ENCODE measurements at regions not wholly inside any gene's neighbourhood (a gene's known extent, or its start where the extent isn't known, plus 50 kb on each side); places are given as distances from the start of the nearest gene placed in this dataset.

DNA sequence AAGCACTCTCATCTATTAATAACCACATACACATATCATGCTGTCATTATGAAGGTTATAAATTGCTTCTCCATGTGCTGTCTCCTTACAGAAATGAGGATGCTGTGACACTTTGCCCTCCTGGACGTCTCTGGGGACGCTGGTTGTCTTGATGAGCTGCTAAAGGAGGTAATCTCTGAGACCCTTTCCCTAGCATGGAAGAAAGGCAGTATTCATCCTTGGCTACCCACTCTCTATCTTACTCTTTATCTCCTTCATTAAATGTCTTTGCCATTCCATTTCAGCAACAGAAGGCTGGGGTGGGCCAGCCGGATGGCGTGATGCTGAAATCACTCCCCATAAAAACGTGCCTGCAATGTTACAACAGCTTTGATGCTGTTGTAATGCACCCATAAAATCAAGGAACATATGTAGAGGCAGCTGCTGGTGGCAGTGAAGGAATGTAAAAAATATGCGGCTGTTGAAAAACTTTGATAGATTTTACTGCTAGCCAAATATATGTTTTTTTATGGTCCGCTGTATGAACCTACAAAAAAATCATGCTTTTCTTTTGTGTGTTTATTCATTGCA, 715.1 kb upstream of the API5 start:
- no peak for TF ChIP-seq CTCF (IDR thresholded peaks at IDR 0.05)
- TF ChIP-seq POLR2A (IDR thresholded peaks at IDR 0.05) = no peak
